ENCODE measurements at regions not wholly inside any gene's neighbourhood (a gene's known extent, or its start where the extent isn't known, plus 50 kb on each side); places are given as distances from the start of the nearest gene placed in this dataset.

- TF ChIP-seq POLR2AphosphoS5 (IDR thresholded peaks at IDR 0.05; ENCODE audit: borderline replicate concordance, low read depth, low read length) (no peak), EZH2 (IDR thresholded peaks at IDR 0.05) (no peak)
These were observed 76.5 kb upstream of the TOP1 start for GRCh38 chr20:40952136-40952535.
